HEK293 (cell line): ENCODE measurements at regions not wholly inside any gene's neighbourhood (a gene's known extent, or its start where the extent isn't known, plus 50 kb on each side); places are given as distances from the start of the nearest gene placed in this dataset.

Experiments used
- CTCF ChIP-seq: fragments of 450-650 bp; formaldehyde crosslinking; IDR thresholded peaks from 2 replicates; pipeline ENCODE4 v1.5.1; 2016; ENCODE audit warnings: missing biosample characterization, missing genetic modification characterization
- IKZF3 ChIP-seq: fragments of 450-650 bp; IDR thresholded peaks from 2 replicates; pipeline ENCODE4 v1.5.0; 2018; ENCODE audit warnings: missing biosample characterization, mild to moderate bottlenecking, missing genetic modification characterization, moderate library complexity
- SP7 ChIP-seq: fragments of 450-650 bp; formaldehyde crosslinking; IDR thresholded peaks from 2 replicates; pipeline ENCODE4 v1.5.1; 2016; ENCODE audit warnings: missing biosample characterization, missing genetic modification characterization
- ZNF157 ChIP-seq: fragments of 450-650 bp; formaldehyde crosslinking; IDR thresholded peaks from 2 replicates; pipeline ENCODE4 v1.5.1; 2016; ENCODE audit warnings: missing biosample characterization, missing genetic modification characterization
- ZNF18 ChIP-seq: fragments of 450-650 bp; formaldehyde crosslinking; IDR thresholded peaks from 2 replicates; pipeline ENCODE4 v1.5.1; 2016; ENCODE audit warnings: missing biosample characterization, missing genetic modification characterization
- ZNF510 ChIP-seq: fragments of 450-650 bp; formaldehyde crosslinking; IDR thresholded peaks from 2 replicates; pipeline ENCODE4 v1.5.1; 2018; ENCODE audit warnings: mild to moderate bottlenecking, missing genetic modification characterization, missing biosample characterization; ENCODE audit not compliant: insufficient replicate concordance
- ZNF549 ChIP-seq: fragments of 450-650 bp; IDR thresholded peaks from 2 replicates; pipeline ENCODE4 v1.5.1; 2018; ENCODE audit warnings: missing biosample characterization, missing genetic modification characterization, mild to moderate bottlenecking, inconsistent platforms, moderate library complexity

DNA sequence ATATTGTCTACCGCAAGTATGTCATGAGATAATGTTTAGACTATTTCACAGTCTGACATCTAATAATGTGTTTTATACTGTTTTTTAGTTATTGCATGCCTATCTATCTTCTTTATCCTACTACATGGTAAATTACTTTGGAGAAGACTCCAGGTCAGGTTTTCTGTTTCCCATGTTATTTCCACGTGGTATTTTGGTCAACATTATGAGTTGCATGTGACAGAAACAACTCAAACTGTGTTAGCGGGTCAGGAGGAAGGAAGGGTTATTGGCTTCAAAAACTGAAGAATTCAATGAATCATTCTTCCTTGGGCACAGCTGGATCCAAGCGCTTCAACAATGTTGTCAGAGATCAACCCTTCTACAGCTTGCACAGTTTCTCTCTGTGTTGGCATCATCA is 252.1 kb upstream of the CCNG1 start:
- TF ChIP-seq CTCF (tag by site-specific recombination) (no peak), ZNF549 (tag by site-specific recombination) (no peak), SP7 (no peak), ZNF157 (tag by site-specific recombination) (no peak), ZNF18 (tag by site-specific recombination) (no peak), IKZF3 (tag by site-specific recombination) (no peak), ZNF510 (no peak)
